ENCODE measurements at regions not wholly inside any gene's neighbourhood (a gene's known extent, or its start where the extent isn't known, plus 50 kb on each side); places are given as distances from the start of the nearest gene placed in this dataset.

DNA sequence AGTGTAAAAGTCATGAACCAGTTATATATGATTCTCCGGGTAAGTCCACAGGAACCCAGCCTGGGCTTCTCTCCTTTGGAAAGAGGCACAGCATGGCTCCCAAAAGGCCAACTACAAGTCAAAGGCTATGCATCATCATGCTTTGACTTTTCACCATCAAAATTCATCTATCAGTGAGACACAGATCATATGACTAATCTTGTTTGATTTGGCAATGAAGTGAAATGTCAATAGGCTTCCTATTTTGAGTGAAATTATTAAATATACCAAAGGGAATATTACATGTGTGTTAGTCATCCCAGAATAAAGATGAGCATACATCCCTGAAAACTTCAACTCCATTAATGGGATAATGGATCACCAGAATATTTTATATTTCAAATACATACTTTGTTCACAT is 83.5 kb upstream of the ADGRL2 start:
- no peak for DNase-seq (ENCODE audit: low read depth in 1 of 2, low spot score in 1 of 2)
- TF ChIP-seq POLR2AphosphoS5 (IDR thresholded peaks at IDR 0.05; ENCODE audit: low read depth), result no peak
- TF ChIP-seq, protein P1, sequence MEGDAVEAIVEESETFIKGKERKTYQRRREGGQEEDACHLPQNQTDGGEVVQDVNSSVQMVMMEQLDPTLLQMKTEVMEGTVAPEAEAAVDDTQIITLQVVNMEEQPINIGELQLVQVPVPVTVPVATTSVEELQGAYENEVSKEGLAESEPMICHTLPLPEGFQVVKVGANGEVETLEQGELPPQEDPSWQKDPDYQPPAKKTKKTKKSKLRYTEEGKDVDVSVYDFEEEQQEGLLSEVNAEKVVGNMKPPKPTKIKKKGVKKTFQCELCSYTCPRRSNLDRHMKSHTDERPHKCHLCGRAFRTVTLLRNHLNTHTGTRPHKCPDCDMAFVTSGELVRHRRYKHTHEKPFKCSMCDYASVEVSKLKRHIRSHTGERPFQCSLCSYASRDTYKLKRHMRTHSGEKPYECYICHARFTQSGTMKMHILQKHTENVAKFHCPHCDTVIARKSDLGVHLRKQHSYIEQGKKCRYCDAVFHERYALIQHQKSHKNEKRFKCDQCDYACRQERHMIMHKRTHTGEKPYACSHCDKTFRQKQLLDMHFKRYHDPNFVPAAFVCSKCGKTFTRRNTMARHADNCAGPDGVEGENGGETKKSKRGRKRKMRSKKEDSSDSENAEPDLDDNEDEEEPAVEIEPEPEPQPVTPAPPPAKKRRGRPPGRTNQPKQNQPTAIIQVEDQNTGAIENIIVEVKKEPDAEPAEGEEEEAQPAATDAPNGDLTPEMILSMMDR (IDR thresholded peaks at IDR 0.05; ENCODE audit: insufficient read depth, low read length), result no peak
- TF ChIP-seq GABPA (IDR thresholded peaks at IDR 0.05; ENCODE audit: low read depth), result no peak
- TF ChIP-seq SPI1 (IDR thresholded peaks at IDR 0.05; ENCODE audit: borderline replicate concordance, low read depth), result no peak
- TF ChIP-seq, protein P2, sequence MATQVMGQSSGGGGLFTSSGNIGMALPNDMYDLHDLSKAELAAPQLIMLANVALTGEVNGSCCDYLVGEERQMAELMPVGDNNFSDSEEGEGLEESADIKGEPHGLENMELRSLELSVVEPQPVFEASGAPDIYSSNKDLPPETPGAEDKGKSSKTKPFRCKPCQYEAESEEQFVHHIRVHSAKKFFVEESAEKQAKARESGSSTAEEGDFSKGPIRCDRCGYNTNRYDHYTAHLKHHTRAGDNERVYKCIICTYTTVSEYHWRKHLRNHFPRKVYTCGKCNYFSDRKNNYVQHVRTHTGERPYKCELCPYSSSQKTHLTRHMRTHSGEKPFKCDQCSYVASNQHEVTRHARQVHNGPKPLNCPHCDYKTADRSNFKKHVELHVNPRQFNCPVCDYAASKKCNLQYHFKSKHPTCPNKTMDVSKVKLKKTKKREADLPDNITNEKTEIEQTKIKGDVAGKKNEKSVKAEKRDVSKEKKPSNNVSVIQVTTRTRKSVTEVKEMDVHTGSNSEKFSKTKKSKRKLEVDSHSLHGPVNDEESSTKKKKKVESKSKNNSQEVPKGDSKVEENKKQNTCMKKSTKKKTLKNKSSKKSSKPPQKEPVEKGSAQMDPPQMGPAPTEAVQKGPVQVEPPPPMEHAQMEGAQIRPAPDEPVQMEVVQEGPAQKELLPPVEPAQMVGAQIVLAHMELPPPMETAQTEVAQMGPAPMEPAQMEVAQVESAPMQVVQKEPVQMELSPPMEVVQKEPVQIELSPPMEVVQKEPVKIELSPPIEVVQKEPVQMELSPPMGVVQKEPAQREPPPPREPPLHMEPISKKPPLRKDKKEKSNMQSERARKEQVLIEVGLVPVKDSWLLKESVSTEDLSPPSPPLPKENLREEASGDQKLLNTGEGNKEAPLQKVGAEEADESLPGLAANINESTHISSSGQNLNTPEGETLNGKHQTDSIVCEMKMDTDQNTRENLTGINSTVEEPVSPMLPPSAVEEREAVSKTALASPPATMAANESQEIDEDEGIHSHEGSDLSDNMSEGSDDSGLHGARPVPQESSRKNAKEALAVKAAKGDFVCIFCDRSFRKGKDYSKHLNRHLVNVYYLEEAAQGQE (IDR thresholded peaks at IDR 0.05; ENCODE audit: insufficient replicate concordance, low read depth), result no peak
- Histone ChIP-seq H3K27ac (replicated peaks) (no peak overlapping the region), H3K4me3 (replicated peaks; ENCODE audit: insufficient read depth, low read length) (no peak overlapping the region), H3K27me3 (ENCODE audit: insufficient read depth, poor library complexity, severe bottlenecking) (no peaks in the 10 kb centered on the region)

DNA sequence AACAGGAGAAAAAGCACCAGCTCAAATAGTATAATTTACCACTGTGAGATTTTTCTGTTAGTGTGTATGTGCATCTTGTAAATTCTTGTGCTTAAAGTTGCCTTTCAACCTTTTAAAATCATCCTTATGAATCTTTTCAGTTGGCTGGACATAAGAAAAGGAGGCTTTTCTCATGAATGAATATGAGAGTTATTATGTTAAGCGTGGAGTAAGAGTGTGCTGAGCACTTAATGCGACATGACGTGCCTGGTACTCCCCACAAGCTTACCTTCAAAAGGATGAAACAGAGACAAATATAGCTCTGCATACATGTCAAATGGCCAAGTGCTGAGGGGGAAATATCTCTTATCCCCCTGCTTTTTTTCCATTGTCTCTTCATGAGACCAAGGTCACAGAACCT is 85.3 kb upstream of the ADGRL2 start:
- no peak for DNase-seq (ENCODE audit: low read depth in 1 of 2, low spot score in 1 of 2)
- Histone ChIP-seq H3K27ac (replicated peaks) (no peak overlapping the region), H3K27me3 (ENCODE audit: insufficient read depth, poor library complexity, severe bottlenecking) (no peaks in the 10 kb centered on the region), H3K4me3 (replicated peaks; ENCODE audit: insufficient read depth, low read length) (no peak overlapping the region)
- TF ChIP-seq, protein P2 (IDR thresholded peaks at IDR 0.05; ENCODE audit: insufficient replicate concordance, low read depth), result no peak
- TF ChIP-seq, protein P1 (IDR thresholded peaks at IDR 0.05; ENCODE audit: insufficient read depth, low read length), result no peak
- TF ChIP-seq SPI1 (IDR thresholded peaks at IDR 0.05; ENCODE audit: borderline replicate concordance, low read depth) (no peak), POLR2AphosphoS5 (IDR thresholded peaks at IDR 0.05; ENCODE audit: low read depth) (no peak), GABPA (IDR thresholded peaks at IDR 0.05; ENCODE audit: low read depth) (no peak)

DNA sequence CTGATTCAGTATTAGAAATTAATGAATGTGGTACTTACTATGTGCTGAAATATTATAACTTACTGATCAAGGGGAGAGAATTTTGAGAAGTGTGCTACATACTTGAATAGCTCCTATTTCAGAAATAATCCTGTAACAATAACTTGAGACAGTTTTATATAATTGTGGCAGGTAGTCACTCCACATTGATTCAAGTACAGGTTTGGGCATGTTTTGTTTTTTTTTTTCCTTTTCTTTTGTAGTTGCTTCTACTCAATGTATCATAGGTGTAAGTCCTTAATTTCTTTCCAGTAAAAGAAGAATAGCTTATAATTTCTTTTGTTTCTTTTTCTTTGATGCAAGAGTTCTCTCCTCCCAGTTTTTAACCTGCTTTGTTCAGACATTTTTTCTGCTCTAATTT is 86.1 kb upstream of the ADGRL2 start:
- DNase-seq (ENCODE audit: low read depth in 1 of 2, low spot score in 1 of 2), result no peak
- no peaks in the 10 kb centered on the region for H3K27me3 ChIP-seq (ENCODE audit: insufficient read depth, poor library complexity, severe bottlenecking)
- H3K4me3 ChIP-seq (replicated peaks; ENCODE audit: insufficient read depth, low read length), result no peak overlapping the region
- TF ChIP-seq POLR2AphosphoS5 (IDR thresholded peaks at IDR 0.05; ENCODE audit: low read depth), result no peak
- no peak for TF ChIP-seq SPI1 (IDR thresholded peaks at IDR 0.05; ENCODE audit: borderline replicate concordance, low read depth)
- TF ChIP-seq, protein P2 (IDR thresholded peaks at IDR 0.05; ENCODE audit: insufficient replicate concordance, low read depth), result no peak
- no peak for TF ChIP-seq GABPA (IDR thresholded peaks at IDR 0.05; ENCODE audit: low read depth)
- TF ChIP-seq, protein P1 (IDR thresholded peaks at IDR 0.05; ENCODE audit: insufficient read depth, low read length), result no peak
- no peak overlapping the region for H3K27ac ChIP-seq (replicated peaks)
